NCI-H345 treated with DMSO at 0.1 percent for 48 hours (cell line): ENCODE measurements at regions not wholly inside any gene's neighbourhood (a gene's known extent, or its start where the extent isn't known, plus 50 kb on each side); places are given as distances from the start of the nearest gene placed in this dataset.
"Not testable (repeated sequence)": the region's sequence is repeated elsewhere in the genome, so short reads cannot be mapped to it uniquely, and the experiment has no call there.

Source experiments
- DNase-seq: peaks from one replicate; lab custom pipeline; 2025; ENCODE audit not compliant: unreplicated experiment; lab: John Stamatoyannopoulos, UW

DNA sequence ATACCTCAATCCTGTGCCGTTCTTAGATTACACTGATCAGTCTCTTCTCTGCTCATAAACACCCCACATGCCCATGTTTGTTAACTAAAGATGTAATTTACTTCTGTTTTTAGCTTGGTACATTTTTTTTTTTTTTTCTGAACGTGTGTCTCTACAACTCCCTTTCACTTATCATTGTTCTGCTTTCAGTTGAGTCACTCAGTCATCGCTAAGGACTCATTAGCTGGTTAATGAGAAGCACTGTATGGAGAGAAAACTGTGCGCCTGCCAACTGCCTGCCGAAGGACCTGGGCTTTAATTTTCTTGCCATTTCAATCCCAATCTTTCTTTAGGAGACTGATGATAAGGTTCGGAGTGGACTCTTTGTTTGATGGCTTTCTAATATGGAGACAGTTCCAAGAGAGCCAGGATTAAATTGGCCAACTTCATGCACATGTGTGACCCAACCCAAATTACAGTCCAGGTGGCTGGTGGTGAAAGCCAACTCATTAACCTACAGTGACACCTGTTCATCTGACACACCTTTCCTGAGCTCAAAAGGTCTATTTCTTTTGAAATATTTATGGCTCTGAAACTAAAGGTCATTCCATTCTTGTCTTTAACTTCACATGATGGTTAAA is 334.1 kb downstream of the BCKDHB start:
- DNase-seq, result no peak

DNA sequence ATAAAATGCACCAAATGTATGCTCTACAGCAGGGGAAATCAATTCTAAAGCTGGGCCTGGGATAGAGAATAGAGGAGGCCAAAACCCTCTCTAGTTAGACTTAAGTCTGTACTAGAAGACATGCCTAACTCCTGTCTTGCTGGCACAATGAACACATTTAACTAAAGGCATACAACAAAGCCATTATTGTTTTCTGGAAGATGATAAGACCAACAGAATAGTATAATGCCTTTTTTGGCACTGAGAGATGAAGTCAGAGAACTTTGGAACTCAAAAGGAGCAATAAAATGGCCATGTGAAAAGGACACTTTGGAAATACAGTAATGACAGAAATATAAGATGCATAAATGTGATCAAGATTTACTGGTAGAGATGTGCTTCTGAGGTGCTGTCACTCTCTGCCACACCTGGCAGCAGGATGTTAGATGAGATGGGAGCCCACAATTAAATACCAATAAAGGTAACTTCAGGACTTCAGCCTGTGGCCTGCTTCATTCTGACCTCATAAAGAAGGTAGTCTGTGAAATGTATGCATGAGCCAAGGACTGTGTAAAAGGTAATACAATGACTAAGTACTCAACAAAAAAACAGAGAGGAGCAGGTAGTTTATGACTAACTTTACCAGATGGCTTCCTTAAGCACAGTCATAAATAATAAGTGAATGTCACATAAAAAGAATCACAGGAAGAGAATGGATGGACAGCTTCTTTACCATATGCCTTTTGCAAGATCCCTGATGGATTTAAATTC is 333.4 kb downstream of the BCKDHB start:
- no peak for DNase-seq

DNA sequence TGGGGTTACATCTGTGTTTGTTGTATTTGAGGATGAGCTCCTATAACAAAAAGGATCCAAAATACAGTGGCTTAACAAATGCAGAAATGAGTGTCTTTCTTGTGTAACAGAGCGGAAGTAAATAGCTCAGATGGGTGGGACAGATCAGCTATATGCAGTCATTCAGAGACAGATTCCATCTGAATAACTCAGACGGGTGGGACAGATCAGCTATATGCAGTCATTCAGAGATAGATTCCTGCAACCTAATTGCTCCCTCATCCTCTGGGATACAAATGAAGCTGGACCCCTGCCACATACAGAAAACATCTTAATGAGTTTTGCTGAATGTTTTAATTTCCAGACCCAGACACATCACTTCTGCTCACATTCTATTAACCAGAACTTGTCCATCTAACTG is 332.3 kb downstream of the BCKDHB start:
- no peak for DNase-seq

DNA sequence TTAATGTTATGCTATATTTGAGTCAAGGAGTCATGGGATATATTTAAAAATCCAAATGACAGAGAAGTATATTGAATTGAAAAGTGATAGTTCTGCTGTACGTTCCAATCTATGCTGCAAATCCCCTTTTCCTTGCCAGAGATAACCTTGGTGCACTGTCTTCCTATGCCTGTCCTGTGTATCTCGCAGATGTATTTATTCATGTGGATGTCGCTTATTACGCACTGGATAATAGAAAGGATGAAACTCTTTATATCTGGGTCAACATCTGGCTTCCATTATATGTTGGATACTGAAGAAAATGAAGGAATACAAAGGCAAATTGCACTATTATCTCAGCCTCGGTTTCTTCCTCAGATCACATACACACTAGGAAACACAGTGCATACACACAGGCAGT is 331.3 kb downstream of the BCKDHB start:
- no peak for DNase-seq

DNA sequence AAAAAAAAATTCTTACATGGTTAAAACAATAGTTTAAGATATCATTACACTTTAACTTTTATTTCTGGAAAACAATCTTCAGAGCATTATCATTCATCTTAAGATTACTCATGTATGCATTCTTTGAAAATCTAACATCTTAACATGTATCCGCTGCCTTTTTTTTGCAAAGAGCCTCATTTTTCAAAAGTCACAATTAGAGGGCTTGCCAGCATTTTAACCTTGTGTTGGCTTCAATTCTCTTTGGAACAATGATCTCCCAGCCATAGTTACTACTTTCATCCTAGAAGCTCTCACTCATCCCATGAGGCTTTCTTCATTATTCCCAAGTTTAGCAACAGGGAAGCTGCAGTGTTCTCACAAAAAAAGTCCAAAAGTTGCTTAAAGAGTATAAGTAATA is 330.8 kb downstream of the BCKDHB start:
- no peak for DNase-seq

DNA sequence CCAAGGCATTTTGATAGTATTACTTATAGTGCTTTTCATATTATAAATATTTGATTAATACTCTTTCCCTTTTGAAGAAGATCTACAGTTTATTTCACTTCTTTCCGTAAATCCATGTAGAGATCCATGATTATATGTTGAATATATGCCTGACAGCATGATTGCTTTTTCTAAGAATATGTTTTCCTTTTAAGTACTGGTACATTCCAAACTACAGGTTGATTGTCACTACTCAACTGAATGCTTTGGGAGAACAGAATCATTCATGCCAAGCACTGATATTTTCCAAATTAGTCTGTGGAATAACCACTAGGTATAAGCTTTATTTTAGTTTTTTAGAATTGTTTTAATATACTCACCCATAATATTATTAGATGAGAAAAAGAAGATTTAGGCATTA is 330.2 kb downstream of the BCKDHB start:
- no peak for DNase-seq

DNA sequence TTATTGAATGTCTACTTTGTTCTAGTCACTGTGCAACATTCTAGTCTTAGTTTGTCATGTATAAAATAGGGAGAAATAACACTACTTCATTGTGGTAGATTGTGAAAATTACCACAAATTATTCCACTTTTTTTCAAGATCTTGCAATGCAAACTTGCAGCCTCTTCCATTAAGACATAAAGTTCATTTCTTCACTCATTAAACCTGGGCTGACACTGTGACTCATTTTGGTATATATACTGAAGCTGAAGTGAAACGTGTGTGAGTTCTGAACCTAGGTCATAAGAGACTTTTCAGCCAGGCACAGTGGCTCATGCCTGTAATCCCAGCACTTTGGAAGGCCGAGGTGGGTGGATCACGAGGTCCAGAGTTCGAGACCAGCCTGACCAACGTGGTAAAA is 329.0 kb downstream of the BCKDHB start:
- no peak for DNase-seq

DNA sequence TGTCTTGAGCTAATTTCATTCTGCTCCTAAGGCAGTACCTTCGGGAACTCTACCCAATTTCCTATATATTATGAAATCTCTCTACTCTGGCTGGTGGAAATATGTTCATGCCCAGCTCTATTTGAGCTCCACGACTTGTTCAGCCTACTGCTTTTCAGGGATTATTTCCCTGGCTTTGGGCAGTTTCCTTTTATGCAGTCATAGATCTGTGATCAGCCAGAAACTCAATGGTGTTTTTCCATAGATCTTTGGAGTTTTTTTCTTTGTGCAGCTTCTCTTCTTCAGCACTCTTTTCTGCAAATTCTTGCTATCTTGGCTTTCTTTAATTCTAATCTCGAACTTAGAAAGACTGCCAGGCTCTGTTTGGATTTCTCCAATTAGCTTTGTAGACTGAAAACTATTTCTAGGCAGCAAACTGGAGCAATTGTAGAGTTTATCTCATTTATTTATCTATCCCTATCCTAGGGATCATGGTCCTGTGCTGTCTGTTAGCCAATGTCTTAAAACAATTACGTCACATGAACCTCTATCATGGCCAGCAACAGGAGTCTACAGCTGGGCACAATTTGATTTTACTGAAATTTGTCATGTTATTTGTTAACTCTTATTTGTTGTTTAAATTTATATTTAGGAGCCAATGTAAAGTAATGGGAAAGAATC is 328.4 kb downstream of the BCKDHB start:
- no peak for DNase-seq

DNA sequence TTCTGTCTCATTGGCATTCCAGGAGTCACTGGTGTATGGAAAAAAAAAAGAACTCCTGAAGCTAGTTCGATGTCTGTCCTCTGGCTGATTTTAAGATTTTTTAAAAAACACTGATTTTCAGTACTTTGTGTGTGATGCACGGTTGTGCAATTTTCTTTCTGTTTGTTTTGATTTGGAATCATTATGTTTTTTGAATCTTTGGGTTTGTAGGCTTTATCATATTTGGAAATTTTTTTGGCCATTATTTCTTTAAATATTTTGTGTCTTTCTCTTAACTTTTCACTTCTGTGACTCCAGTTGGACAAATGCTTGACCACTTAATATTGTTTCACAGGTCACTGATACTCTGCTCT is 327.2 kb downstream of the BCKDHB start:
- DNase-seq, result no peak

DNA sequence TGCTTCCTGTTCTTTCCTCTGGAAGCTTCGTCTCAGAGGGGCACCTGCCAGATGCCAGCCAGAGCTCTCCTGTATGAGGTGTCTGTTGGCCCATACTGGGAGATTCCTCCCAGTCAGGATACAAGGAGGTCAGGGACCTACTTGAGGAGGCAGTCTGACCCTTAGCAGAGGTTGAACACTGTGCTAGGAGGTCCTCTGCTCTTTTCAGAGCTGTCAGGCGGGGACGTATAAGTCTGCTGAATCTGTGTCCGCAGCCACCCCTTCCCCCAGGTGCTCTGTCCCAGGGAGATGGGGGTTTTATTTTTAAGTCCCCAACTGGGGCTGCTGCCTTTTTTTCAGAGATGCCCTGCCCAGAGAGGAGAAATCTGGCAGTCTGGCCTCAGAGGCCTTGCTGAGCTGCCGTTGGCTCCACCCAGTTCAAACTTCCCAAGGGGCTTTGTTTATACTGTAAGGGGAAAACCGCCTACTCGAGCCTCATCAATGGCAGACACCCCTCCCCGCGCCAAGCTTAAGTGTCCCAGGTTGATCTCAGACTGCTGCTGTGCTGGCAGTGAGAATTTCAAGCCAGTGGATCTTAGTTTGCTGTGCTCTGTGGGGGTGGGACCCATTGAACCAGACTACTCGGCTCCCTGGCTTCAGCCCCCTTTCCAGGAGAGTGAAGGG is 326.7 kb downstream of the BCKDHB start:
- no peak for DNase-seq

DNA sequence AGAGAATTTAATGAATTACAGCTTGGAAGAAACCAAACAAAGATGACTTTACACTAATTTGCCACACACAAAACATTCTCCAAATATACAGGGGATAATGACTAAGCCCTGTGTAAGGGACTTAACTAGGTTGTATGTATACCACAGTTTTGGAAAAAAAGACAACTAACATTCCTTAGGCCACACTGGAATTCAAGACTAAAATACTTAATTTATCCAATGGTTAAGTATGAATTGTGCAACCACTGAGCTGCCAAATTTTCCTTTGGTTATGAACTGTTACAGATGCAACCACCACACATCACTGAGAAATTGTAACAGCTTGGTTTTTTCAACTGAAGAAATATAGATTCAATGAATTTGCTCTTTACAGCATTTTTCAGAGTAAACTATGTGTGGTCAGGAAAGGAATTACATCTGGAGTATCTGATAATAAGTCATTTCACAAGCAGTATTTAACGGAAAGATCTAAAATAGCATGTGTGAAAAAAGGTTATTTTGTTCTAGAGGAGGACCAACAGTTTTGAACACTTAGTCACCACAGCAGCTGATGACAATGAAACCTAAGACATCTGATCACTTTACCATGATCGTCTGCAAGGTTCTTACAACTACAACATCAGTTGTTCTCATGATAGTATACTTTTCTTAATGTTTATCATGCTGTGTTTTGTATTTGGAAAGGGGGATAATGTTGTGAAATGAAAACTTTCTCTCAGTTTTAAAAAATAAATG is 318.8 kb downstream of the BCKDHB start:
- no peak for DNase-seq

DNA sequence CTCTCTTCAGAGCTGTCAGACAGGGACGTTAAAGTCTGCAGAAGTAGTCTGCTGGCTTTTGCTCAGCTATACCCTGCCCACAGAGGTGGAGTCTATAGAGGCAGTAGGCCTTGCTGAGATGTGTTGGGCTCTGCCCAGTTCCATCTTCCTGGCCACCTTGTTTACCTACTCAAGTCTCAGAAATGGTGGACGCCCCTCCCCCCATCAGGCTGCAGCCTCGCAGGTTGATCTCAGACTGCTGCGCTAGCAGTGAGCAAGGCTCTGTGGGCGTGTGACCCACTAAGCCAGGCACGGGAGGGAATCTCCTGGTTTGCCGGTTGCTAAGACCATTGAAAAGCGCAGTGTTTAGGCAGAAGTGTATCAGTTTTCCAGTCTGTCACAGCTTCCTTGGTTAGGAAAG is 305.0 kb downstream of the BCKDHB start:
- no peak for DNase-seq

DNA sequence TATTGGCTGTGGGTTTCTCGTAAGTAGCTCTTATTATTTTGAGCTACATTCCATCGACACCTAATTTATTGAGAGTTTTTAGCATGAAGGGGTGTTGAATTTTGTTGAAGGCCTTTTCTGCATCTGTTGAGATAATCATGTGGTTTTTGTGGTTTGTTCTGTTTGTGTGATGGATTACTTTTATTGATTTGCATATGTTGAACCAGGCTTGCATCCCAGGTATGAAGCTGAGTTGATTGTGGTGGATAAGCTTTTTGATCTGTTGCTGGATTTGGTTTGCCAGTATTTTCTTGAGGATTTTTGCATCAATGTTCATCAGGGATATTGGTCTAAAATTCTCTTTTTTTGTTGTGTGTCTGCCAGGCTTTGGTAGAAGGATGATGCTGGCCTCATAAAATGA is 301.5 kb downstream of the BCKDHB start:
- DNase-seq, result not testable (repeated sequence)

DNA sequence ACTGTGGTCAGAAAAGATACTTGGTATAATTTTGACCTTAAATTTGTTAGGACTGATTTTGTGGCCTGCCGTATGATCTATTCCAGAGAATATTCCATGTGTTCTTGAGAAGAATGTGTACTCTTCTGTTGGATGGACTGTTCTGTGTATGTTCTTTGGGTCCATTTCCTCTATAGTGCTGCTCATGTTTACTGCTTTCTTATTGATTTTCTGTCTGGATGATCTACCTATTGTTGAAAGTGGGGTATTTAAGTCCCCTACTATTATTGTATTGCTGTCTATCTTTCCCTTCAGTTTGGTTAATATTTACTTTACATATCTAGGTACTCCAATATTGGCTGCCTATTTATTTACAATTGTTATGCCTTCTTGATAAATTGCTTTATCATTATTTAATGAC is 298.4 kb downstream of the BCKDHB start:
- DNase-seq, result no peak

DNA sequence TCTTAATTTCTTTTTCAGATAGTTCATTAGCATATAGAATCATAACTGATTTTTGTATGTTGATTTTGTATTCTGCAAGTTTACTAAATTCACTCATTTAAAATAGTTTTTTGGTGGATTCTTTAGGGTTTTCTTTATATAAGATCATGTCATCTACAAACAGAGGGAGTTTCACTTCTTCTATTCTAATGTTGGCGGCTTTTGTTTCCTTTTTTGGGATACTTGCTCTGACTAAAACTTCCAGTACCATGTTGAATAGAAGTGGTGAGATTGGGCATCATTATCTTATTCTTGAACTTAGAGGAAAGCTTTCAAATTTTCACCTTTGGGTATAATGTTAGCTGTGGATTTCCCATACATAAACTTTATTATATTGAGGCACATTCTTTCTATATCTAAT is 296.9 kb downstream of the BCKDHB start:
- no peak for DNase-seq

DNA sequence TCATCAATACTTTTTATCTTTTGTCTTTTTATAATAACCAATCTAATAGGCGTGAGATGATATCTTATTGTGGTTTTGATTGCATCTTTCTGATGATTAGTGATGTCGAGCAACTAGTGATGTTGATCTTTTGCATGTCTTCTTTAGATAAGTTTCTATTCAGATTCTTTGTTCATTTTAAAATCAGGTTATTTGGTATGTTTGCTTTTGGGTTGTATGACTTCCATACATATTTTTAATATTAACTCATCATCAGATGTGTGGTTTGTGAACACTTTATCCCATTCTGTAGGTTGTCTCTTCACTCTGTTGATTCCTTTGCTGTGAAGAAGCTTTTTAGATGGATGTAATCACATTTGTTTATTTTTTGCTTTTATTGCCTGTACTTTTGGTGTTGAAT is 295.8 kb downstream of the BCKDHB start:
- DNase-seq, result no peak
